A204.1 (cell line): ENCODE measurements at regions not wholly inside any gene's neighbourhood (a gene's known extent, or its start where the extent isn't known, plus 50 kb on each side); places are given as distances from the start of the nearest gene placed in this dataset.

Experiments used
- FAIRE-seq: peaks from 2 replicates; lab custom pipeline; 2012; peaks lifted over from hg19 to GRCh38; lab: Jason Lieb, UNC

- FAIRE-seq, result no peak
These were observed 125.4 kb upstream of the ADAMTS16 start for GRCh38 chr5:5014586-5015235.

- no peak for FAIRE-seq
These were observed 122.1 kb upstream of the ADAMTS16 start for GRCh38 chr5:5017827-5018577.

GRCh38 chr5:5018578-5018970 is 121.6 kb upstream of the ADAMTS16 start:
- no peak for FAIRE-seq

- no peak for FAIRE-seq
These were observed 118.7 kb upstream of the ADAMTS16 start for GRCh38 chr5:5021436-5021835.

- FAIRE-seq, result no peak
These were observed 114.9 kb upstream of the ADAMTS16 start for GRCh38 chr5:5025098-5025773.

GRCh38 chr5:5025774-5026408 is 114.2 kb upstream of the ADAMTS16 start:
- no peak for FAIRE-seq

GRCh38 chr5:5026409-5026785 is 113.7 kb upstream of the ADAMTS16 start:
- FAIRE-seq, result no peak

GRCh38 chr5:5031665-5032064 is 108.5 kb upstream of the ADAMTS16 start:
- no peak for FAIRE-seq

GRCh38 chr5:5037674-5038073 is 102.5 kb upstream of the ADAMTS16 start:
- FAIRE-seq, result no peak

- no peak for FAIRE-seq
These were observed 100.2 kb upstream of the ADAMTS16 start for GRCh38 chr5:5039918-5040317.

GRCh38 chr5:5040712-5041111 is 99.4 kb upstream of the ADAMTS16 start:
- no peak for FAIRE-seq

- FAIRE-seq, result no peak
These were observed 97.3 kb upstream of the ADAMTS16 start for GRCh38 chr5:5042806-5043205.

GRCh38 chr5:5043346-5043745 is 96.8 kb upstream of the ADAMTS16 start:
- no peak for FAIRE-seq

- FAIRE-seq, result no peak
These were observed 95.8 kb upstream of the ADAMTS16 start for GRCh38 chr5:5044247-5044840.

GRCh38 chr5:5046680-5047502 is 93.2 kb upstream of the ADAMTS16 start:
- no peak for FAIRE-seq

- no peak for FAIRE-seq
These were observed 89.3 kb upstream of the ADAMTS16 start for GRCh38 chr5:5050801-5051200.

GRCh38 chr5:5055712-5056111 is 84.4 kb upstream of the ADAMTS16 start:
- no peak for FAIRE-seq

GRCh38 chr5:5061836-5062235 is 78.3 kb upstream of the ADAMTS16 start:
- FAIRE-seq, result no peak

GRCh38 chr5:5062525-5063302 is 77.4 kb upstream of the ADAMTS16 start:
- no peak for FAIRE-seq

GRCh38 chr5:5063533-5063953 is 76.6 kb upstream of the ADAMTS16 start:
- FAIRE-seq, result no peak

- no peak for FAIRE-seq
These were observed 74.7 kb upstream of the ADAMTS16 start for GRCh38 chr5:5065472-5065871.
